IgD-negative memory B cell (primary cell): ENCODE measurements at regions not wholly inside any gene's neighbourhood (a gene's known extent, or its start where the extent isn't known, plus 50 kb on each side); places are given as distances from the start of the nearest gene placed in this dataset.

Experiments
- H3K27ac Mint-ChIP-seq, 3 donors: one replicate each; pipeline ENCODE4 v1.8.0; 2020 to 2022; ENCODE audit warnings: mild to moderate bottlenecking in 3 of 3, mixed read lengths in 3 of 3, moderate library complexity in 1 of 3
- H3K27me3 Mint-ChIP-seq: one replicate; pipeline ENCODE4 v1.8.0; 2021; ENCODE audit warnings: mixed read lengths
- H3K36me3 Mint-ChIP-seq: one replicate; pipeline ENCODE4 v1.8.0; 2020; ENCODE audit warnings: mild to moderate bottlenecking, mixed read lengths
- H3K4me1 Mint-ChIP-seq, 3 donors: one replicate each; pipeline ENCODE4 v1.8.0; 2020 to 2022; ENCODE audit warnings: mixed read lengths in 3 of 3, mild to moderate bottlenecking in 1 of 3
- H3K4me3 Mint-ChIP-seq, 4 donors: one replicate each; pipeline ENCODE4 v1.8.0; 2020 to 2022; ENCODE audit warnings: mild to moderate bottlenecking in 4 of 4, mixed read lengths in 4 of 4, moderate library complexity in 3 of 4
- H3K9me3 Mint-ChIP-seq, 3 donors: one replicate each; pipeline ENCODE4 v1.8.0; 2020 to 2021; ENCODE audit warnings: mixed read lengths in 3 of 3, mild to moderate bottlenecking in 1 of 3

GRCh38 chr5:107325866-107326265 is 344.9 kb downstream of the EFNA5 start:
- no peaks in the 10 kb centered on the region for H3K4me1 Mint-ChIP-seq
- peaks cover 6% of the 10 kb centered on the region for H3K27me3 Mint-ChIP-seq
- no peak overlapping the region for H3K27ac Mint-ChIP-seq
- H3K4me3 Mint-ChIP-seq = no peak overlapping the region
- no peaks in the 10 kb centered on the region for H3K9me3 Mint-ChIP-seq
- no peaks in the 10 kb centered on the region for H3K36me3 Mint-ChIP-seq

DNA sequence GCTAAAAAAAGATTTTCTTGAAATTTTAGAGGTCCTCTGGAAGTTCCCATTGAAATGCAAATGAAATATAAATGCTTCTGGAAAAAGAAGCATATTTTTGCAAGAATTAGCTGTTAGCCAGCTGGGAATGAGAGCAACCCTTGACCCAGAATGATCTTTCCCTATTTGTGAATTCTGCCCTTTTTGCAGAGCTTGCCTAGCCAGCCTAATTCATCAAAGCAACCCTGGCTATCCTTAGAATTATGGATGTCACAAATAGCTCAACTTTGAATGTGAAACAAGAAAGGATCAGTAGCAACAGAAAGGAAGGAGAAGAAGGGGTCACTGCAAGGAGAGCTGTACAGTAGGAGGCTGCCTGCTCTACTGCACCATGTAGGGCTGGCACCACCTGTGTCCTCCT is 345.9 kb downstream of the EFNA5 start:
- Mint-ChIP-seq H3K9me3 (no peaks in the 10 kb centered on the region), H3K4me3 (no peak overlapping the region), H3K27ac (no peak overlapping the region), H3K27me3 (peaks cover 6% of the 10 kb centered on the region), H3K4me1 (no peaks in the 10 kb centered on the region), H3K36me3 (no peaks in the 10 kb centered on the region)

- Mint-ChIP-seq H3K27me3 (peaks cover 6% of the 10 kb centered on the region), H3K9me3 (no peaks in the 10 kb centered on the region), H3K4me3 (no peak overlapping the region), H3K4me1 (no peaks in the 10 kb centered on the region), H3K27ac (no peak overlapping the region), H3K36me3 (no peaks in the 10 kb centered on the region)
These were observed 346.7 kb downstream of the EFNA5 start for GRCh38 chr5:107324071-107324470.

DNA sequence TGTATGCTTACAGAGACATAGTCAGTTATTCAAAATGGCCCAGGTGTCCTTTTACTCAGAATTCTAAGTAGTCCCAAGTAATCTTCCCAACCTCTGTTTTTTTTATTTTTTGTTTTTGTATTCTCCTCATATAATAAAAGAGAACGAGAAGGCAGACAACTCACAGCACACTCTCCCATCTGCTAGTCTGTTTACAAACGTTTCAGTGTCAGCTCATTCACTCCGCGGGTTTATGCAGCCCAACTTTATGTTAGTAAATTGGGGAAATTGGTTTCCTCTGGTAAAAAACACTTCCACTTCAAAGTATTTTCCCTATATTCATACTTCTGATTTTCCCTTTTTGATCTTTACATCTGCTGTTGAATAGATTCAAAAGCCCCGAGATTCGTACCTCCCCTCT is 347.2 kb downstream of the EFNA5 start:
- H3K4me1 Mint-ChIP-seq = no peaks in the 10 kb centered on the region
- no peak overlapping the region for H3K4me3 Mint-ChIP-seq
- H3K9me3 Mint-ChIP-seq = no peaks in the 10 kb centered on the region
- no peak overlapping the region for H3K27ac Mint-ChIP-seq
- peaks cover 4% of the 10 kb centered on the region for H3K27me3 Mint-ChIP-seq
- H3K36me3 Mint-ChIP-seq = no peaks in the 10 kb centered on the region

GRCh38 chr5:107322936-107323335 is 347.8 kb downstream of the EFNA5 start:
- no peak overlapping the region for H3K27ac Mint-ChIP-seq
- H3K9me3 Mint-ChIP-seq = peaks cover 0 to 2% (median 0%) of the 10 kb centered on the region in 3 donors
- no peaks in the 10 kb centered on the region for H3K36me3 Mint-ChIP-seq
- no peaks in the 10 kb centered on the region for H3K4me1 Mint-ChIP-seq
- no peak overlapping the region for H3K4me3 Mint-ChIP-seq
- peaks cover 5% of the 10 kb centered on the region for H3K27me3 Mint-ChIP-seq

GRCh38 chr5:107321906-107322305 is 348.8 kb downstream of the EFNA5 start:
- Mint-ChIP-seq H3K27ac (no peak overlapping the region), H3K9me3 (peaks cover 0 to 2% (median 0%) of the 10 kb centered on the region in 3 donors), H3K4me1 (no peaks in the 10 kb centered on the region), H3K27me3 (peaks cover 6% of the 10 kb centered on the region), H3K4me3 (no peak overlapping the region), H3K36me3 (no peaks in the 10 kb centered on the region)

- H3K4me3 Mint-ChIP-seq = no peak overlapping the region
- peaks cover 5% of the 10 kb centered on the region for H3K27me3 Mint-ChIP-seq
- peaks cover 0 to 2% (median 0%) of the 10 kb centered on the region in 3 donors for H3K9me3 Mint-ChIP-seq
- no peaks in the 10 kb centered on the region for H3K4me1 Mint-ChIP-seq
- H3K36me3 Mint-ChIP-seq = no peaks in the 10 kb centered on the region
- no peak overlapping the region for H3K27ac Mint-ChIP-seq
These were observed 349.9 kb downstream of the EFNA5 start for GRCh38 chr5:107320846-107321245.

GRCh38 chr5:107320376-107320775 is 350.4 kb downstream of the EFNA5 start:
- H3K4me3 Mint-ChIP-seq = no peak overlapping the region
- H3K4me1 Mint-ChIP-seq = no peaks in the 10 kb centered on the region
- H3K27me3 Mint-ChIP-seq = peaks cover 5% of the 10 kb centered on the region
- no peak overlapping the region for H3K27ac Mint-ChIP-seq
- H3K9me3 Mint-ChIP-seq = peaks cover 0 to 2% (median 0%) of the 10 kb centered on the region in 3 donors
- no peaks in the 10 kb centered on the region for H3K36me3 Mint-ChIP-seq

DNA sequence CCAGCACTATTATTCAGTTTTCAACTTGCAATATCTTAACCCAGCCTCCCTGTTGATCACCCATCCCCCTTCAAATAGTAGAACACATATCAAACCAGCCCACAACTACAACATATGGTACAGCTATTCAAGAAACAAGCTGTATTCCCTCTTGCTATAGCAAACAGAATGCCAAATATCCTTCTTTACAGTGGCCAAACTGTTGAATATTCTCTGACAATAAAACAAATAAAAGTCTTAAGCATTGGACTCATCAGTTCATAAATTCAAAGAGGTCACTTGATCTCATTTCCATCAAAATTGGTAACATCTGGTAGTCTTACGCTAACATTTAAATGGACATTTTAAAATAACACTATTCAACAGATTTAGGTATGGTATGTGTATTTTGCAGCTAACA is 350.8 kb downstream of the EFNA5 start:
- Mint-ChIP-seq H3K4me3 (no peak overlapping the region), H3K36me3 (no peaks in the 10 kb centered on the region), H3K27me3 (peaks cover 5% of the 10 kb centered on the region), H3K9me3 (peaks cover 0 to 2% (median 0%) of the 10 kb centered on the region in 3 donors), H3K4me1 (no peaks in the 10 kb centered on the region), H3K27ac (no peak overlapping the region)

- Mint-ChIP-seq H3K27me3 (peaks cover 5% of the 10 kb centered on the region), H3K9me3 (peaks cover 2 to 5% (median 2%) of the 10 kb centered on the region in 3 donors), H3K36me3 (no peaks in the 10 kb centered on the region), H3K4me3 (no peak overlapping the region), H3K27ac (no peak overlapping the region), H3K4me1 (peaks cover 0 to 1% (median 0%) of the 10 kb centered on the region in 3 donors)
These were observed 356.4 kb downstream of the EFNA5 start for GRCh38 chr5:107314330-107314729.

DNA sequence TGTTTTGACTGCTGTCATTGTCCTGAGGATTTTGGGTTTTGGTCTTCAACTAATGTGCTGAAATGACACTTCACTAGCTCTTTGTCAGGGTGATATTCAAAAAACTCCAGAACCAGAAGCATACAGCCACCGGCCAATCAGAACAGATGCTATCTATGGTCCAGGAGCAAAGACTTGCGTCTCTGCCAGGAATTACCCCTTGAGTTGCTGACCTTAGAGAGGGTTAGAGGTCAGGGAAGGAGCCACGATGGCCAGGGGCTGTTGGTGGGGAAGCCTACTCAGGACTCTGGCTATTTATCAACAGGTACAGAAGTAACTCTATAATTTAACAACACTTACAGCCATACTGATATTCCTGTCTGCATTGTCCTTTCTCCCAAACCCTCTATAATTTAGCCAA is 356.8 kb downstream of the EFNA5 start:
- Mint-ChIP-seq H3K9me3 (peaks cover 2 to 5% (median 2%) of the 10 kb centered on the region in 3 donors), H3K27me3 (peaks cover 5% of the 10 kb centered on the region), H3K36me3 (no peaks in the 10 kb centered on the region), H3K27ac (no peak overlapping the region), H3K4me1 (peaks cover 0 to 1% (median 0%) of the 10 kb centered on the region in 3 donors), H3K4me3 (no peak overlapping the region)

DNA sequence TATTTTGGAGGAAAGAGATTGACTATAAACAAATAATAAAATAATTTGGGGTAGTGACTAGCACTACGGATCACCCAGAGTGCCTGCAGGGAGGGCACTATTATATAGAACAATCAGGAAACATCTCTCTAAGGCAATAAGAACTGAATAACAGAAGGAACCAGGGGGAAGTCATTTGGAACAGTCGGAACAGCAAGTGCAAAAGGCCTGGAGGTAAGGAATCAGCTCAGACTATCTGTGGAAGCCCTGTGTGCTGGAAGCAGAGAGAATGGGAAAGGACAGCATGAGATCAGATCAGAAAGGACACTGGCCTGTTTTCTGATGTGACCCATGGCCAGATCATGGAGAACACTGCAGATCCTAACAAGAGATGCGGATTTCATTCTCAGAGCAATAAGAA is 357.6 kb downstream of the EFNA5 start:
- Mint-ChIP-seq H3K4me3 (no peak overlapping the region), H3K9me3 (peaks cover 1 to 5% (median 2%) of the 10 kb centered on the region in 3 donors), H3K27me3 (peaks cover 5% of the 10 kb centered on the region), H3K27ac (no peak overlapping the region), H3K4me1 (peaks cover 0 to 1% (median 0%) of the 10 kb centered on the region in 3 donors), H3K36me3 (no peaks in the 10 kb centered on the region)

DNA sequence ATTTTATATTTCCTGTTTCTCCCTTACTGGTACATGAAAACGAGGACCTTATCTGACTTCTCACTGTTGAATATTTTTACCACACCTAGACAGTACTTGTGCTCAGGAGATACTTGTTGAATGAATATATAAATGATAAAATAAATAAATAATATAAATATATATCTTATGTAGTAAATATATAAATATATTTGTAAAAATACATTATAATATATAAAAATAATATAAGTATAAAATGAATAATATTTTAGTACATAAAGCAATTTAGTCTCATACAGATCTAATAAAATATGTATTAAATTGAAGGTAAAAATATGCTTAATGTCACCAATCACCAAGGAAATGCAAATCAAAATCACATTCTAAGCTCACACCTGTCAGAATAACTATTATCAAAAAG is 360.6 kb downstream of the EFNA5 start:
- no peaks in the 10 kb centered on the region for H3K36me3 Mint-ChIP-seq
- no peak overlapping the region for H3K27ac Mint-ChIP-seq
- H3K9me3 Mint-ChIP-seq = peaks cover 0 to 5% (median 2%) of the 10 kb centered on the region in 3 donors
- H3K4me3 Mint-ChIP-seq = no peak overlapping the region
- H3K27me3 Mint-ChIP-seq = peaks cover 2% of the 10 kb centered on the region
- H3K4me1 Mint-ChIP-seq = peaks cover 0 to 1% (median 0%) of the 10 kb centered on the region in 3 donors

DNA sequence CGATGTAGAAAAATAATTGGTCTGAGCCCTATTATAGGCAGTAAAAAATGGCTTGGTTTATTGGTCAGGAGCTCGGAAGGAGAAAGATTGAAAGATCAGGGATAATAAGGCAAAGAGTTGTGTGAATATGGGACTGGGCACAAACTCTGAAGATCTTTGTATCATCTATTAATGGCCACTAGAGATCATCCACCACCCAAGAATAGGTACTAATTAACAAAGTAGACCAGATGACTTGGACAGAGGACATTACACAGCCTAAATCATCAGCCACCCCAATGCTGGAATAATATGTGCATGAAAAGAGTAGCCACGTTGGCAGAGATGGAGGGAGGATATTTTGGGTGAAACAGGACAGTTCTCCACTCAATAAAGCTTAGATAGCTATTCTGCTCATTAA is 364.1 kb downstream of the EFNA5 start:
- Mint-ChIP-seq H3K27ac (no peak overlapping the region), H3K36me3 (no peaks in the 10 kb centered on the region), H3K9me3 (peaks cover 0 to 2% (median 0%) of the 10 kb centered on the region in 3 donors), H3K27me3 (no peaks in the 10 kb centered on the region), H3K4me1 (peaks cover 0 to 1% (median 0%) of the 10 kb centered on the region in 3 donors), H3K4me3 (no peak overlapping the region)

DNA sequence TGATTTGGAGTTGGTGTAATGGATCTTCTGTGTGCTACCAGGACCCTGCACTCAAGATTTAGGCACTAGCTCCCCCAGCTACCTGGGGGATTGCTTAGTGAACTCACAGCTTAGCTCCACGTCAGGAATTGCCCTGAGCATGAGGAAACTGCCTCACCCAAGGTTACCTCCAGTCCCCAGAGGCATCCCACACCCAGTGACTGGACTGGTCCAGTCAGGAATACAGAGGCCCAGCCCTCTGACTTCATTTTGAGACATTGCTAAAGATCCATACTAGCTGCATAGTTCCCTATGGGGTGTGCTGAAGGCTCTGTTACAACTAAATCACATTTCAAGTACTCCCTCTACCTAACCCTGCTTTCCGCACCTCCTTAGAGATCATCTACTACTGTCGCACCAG is 364.7 kb downstream of the EFNA5 start:
- no peaks in the 10 kb centered on the region for H3K27me3 Mint-ChIP-seq
- no peak overlapping the region for H3K27ac Mint-ChIP-seq
- H3K36me3 Mint-ChIP-seq = no peaks in the 10 kb centered on the region
- H3K4me1 Mint-ChIP-seq = peaks cover 0 to 1% (median 0%) of the 10 kb centered on the region in 3 donors
- H3K9me3 Mint-ChIP-seq = peaks cover 0 to 2% (median 0%) of the 10 kb centered on the region in 3 donors
- H3K4me3 Mint-ChIP-seq = no peak overlapping the region

- Mint-ChIP-seq H3K4me1 (no peaks in the 10 kb centered on the region), H3K27me3 (no peaks in the 10 kb centered on the region), H3K27ac (no peak overlapping the region), H3K36me3 (no peaks in the 10 kb centered on the region), H3K9me3 (peaks cover 0 to 2% (median 0%) of the 10 kb centered on the region in 3 donors), H3K4me3 (no peak overlapping the region)
These were observed 366.1 kb downstream of the EFNA5 start for GRCh38 chr5:107304684-107305083.
